PC-9 (cell line): ENCODE measurements at regions not wholly inside any gene's neighbourhood (a gene's known extent, or its start where the extent isn't known, plus 50 kb on each side); places are given as distances from the start of the nearest gene placed in this dataset.

Experiments used
- BruUV-seq: library from RNA; stranded (reverse); fragments of 400-500 nt; replicated peaks from 2 replicates; lab custom pipeline; 2021; lab: Mats Ljungman, UMichigan
- CTCF ChIA-PET: fragments of 300-600 bp; sonication (Branson Sonifier 250); formaldehyde crosslinking; loops from one replicate; lab custom pipeline; 2022; ENCODE audit warnings: antibody characterized with exemption; lab: Charles Lee
- POLR2A ChIA-PET: fragments of 300-600 bp; sonication (Branson Sonifier 250); formaldehyde crosslinking; loops from one replicate; lab custom pipeline; 2022; ENCODE audit warnings: antibody characterized with exemption; ENCODE audit not compliant: unreplicated experiment; lab: Charles Lee
- DNase-seq, 2 experiments: peaks; one replicate each; pipeline versions ENCODE4 v3.0.0 to v3.0.0-alpha.2; 2015 to 2022; ENCODE audit warnings: mixed read lengths in 1 of 2
- H2AFZ ChIP-seq: fragments of 200-600 bp; sonication (generic); 2 replicates; pipeline ENCODE4 v1.8.1; 2017; ENCODE audit warnings: antibody characterized with exemption
- H3F3A ChIP-seq: fragments of 200-600 bp; sonication (generic); 2 replicates; pipeline ENCODE4 v1.8.1; 2017; ENCODE audit warnings: antibody characterized with exemption, mild to moderate bottlenecking, low read depth; ENCODE audit not compliant: insufficient read depth
- H3K27ac ChIP-seq: fragments of 200-600 bp; sonication (generic); 2 replicates; pipeline ENCODE4 v1.6.1; 2016; ENCODE audit warnings: mixed run types
- H3K27me3 ChIP-seq: fragments of 200-600 bp; sonication (generic); 2 replicates; pipeline ENCODE4 v1.6.1; 2016; ENCODE audit warnings: low read depth, mixed run types; ENCODE audit not compliant: insufficient read depth
- H3K36me3 ChIP-seq: fragments of 200-600 bp; sonication (generic); 2 replicates; pipeline ENCODE4 v1.6.1; 2016; ENCODE audit warnings: low read depth, mixed run types
- H3K4me1 ChIP-seq: fragments of 200-600 bp; sonication (generic); replicated peaks from 2 replicates; pipeline ENCODE4 v1.6.1; 2016; ENCODE audit warnings: mixed run types; ENCODE audit not compliant: insufficient read depth
- H3K4me2 ChIP-seq: fragments of 200-600 bp; sonication (generic); 2 replicates; pipeline ENCODE4 v1.6.1; 2017; ENCODE audit warnings: mixed run types
- H3K4me3 ChIP-seq: fragments of 200-600 bp; sonication (generic); 2 replicates; pipeline ENCODE4 v1.6.1; 2016; ENCODE audit warnings: mixed run types
- H3K79me2 ChIP-seq: fragments of 200-600 bp; sonication (generic); 2 replicates; pipeline ENCODE4 v1.6.1; 2017; ENCODE audit warnings: low read depth, mixed run types
- H3K9me2 ChIP-seq: fragments of 200-600 bp; sonication (generic); 2 replicates; pipeline ENCODE4 v1.8.1; 2017; ENCODE audit warnings: mild to moderate bottlenecking; ENCODE audit not compliant: insufficient read depth
- H3K9me3 ChIP-seq: fragments of 200-600 bp; sonication (generic); 2 replicates; pipeline ENCODE4 v1.8.1; 2016; ENCODE audit warnings: low read depth; ENCODE audit not compliant: insufficient read depth
- H4K20me1 ChIP-seq: fragments of 200-600 bp; sonication (generic); 2 replicates; pipeline ENCODE4 v1.8.1; 2017; ENCODE audit not compliant: insufficient read depth
- CTCF ChIP-seq: fragments of 200-600 bp; sonication (generic); conservative IDR thresholded peaks from 2 replicates; pipeline ENCODE4 v1.6.1; 2017; ENCODE audit warnings: mixed run types, antibody characterized with exemption, mild to moderate bottlenecking, moderate library complexity
- EZH2 ChIP-seq: fragments of 200-600 bp; sonication (generic); IDR thresholded peaks from 2 replicates; pipeline ENCODE4 v1.8.0; 2017; ENCODE audit warnings: antibody characterized with exemption, low read depth
- intact Hi-C: fragments of 100-400 bp; cut with micrococcal nuclease; formaldehyde crosslinking; loops from one replicate; pipeline ENCODE4 v1.10.0; 2022; ENCODE audit not compliant: unreplicated experiment

- H3K27me3 ChIP-seq: no peaks in the 10 kb centered on the region
- ChIA-PET POLR2A (no interaction called here), CTCF (no interaction called here)
- no peaks in the 10 kb centered on the region for H3F3A ChIP-seq
- H2AFZ ChIP-seq: no peak overlapping the region
- BruUV-seq: no TSS peak
- H3K79me2 ChIP-seq: no peaks in the 10 kb centered on the region
- intact Hi-C loops: no loop called here
- no peaks in the 10 kb centered on the region for H3K36me3 ChIP-seq
- H4K20me1 ChIP-seq: no peaks in the 10 kb centered on the region
- TF ChIP-seq CTCF: no peak
- no peak for TF ChIP-seq EZH2
- no peaks in the 10 kb centered on the region for H3K9me3 ChIP-seq
- no peak overlapping the region for H3K27ac ChIP-seq
- H3K4me1 ChIP-seq: no peaks in the 10 kb centered on the region
- H3K4me2 ChIP-seq: no peak overlapping the region
- no peaks in the 10 kb centered on the region for H3K9me2 ChIP-seq
- no peak for DNase-seq
- no peak overlapping the region for H3K4me3 ChIP-seq
These were observed 395.0 kb downstream of the FOXG1 start for GRCh38 chr14:29161593-29161992.

- DNase-seq: no peak
- intact Hi-C loops: no loop called here
- no peaks in the 10 kb centered on the region for H4K20me1 ChIP-seq
- POLR2A ChIA-PET: no interaction called here
- TF ChIP-seq CTCF: no peak
- TF ChIP-seq EZH2: no peak
- no peak overlapping the region for H2AFZ ChIP-seq
- no peaks in the 10 kb centered on the region for H3K9me3 ChIP-seq
- H3K27me3 ChIP-seq: no peaks in the 10 kb centered on the region
- H3K4me2 ChIP-seq: no peak overlapping the region
- H3K4me1 ChIP-seq: no peaks in the 10 kb centered on the region
- BruUV-seq: no TSS peak
- H3K4me3 ChIP-seq: no peak overlapping the region
- CTCF ChIA-PET: no interaction called here
- no peaks in the 10 kb centered on the region for H3K9me2 ChIP-seq
- H3K27ac ChIP-seq: no peak overlapping the region
- no peaks in the 10 kb centered on the region for H3K79me2 ChIP-seq
- H3F3A ChIP-seq: no peaks in the 10 kb centered on the region
- no peaks in the 10 kb centered on the region for H3K36me3 ChIP-seq
These were observed 396.5 kb downstream of the FOXG1 start for GRCh38 chr14:29163109-29163508.

GRCh38 chr14:29165431-29165830 lies 398.8 kb downstream of the FOXG1 start:
- no peak for TF ChIP-seq CTCF
- TF ChIP-seq EZH2: no peak
- no peaks in the 10 kb centered on the region for H3F3A ChIP-seq
- ChIA-PET CTCF (no interaction called here), POLR2A (no interaction called here)
- H3K79me2 ChIP-seq: no peaks in the 10 kb centered on the region
- intact Hi-C loops: no loop called here
- no peaks in the 10 kb centered on the region for H4K20me1 ChIP-seq
- H3K36me3 ChIP-seq: no peaks in the 10 kb centered on the region
- H3K9me2 ChIP-seq: no peaks in the 10 kb centered on the region
- no peak overlapping the region for H2AFZ ChIP-seq
- no TSS peak for BruUV-seq
- H3K4me2 ChIP-seq: no peak overlapping the region
- no peaks in the 10 kb centered on the region for H3K27me3 ChIP-seq
- H3K4me1 ChIP-seq: no peaks in the 10 kb centered on the region
- H3K4me3 ChIP-seq: no peak overlapping the region
- H3K27ac ChIP-seq: no peak overlapping the region
- H3K9me3 ChIP-seq: no peaks in the 10 kb centered on the region
- no peak for DNase-seq
